Esophagus muscularis mucosa (tissue), 3 donors: ENCODE measurements at regions not wholly inside any gene's neighbourhood (a gene's known extent, or its start where the extent isn't known, plus 50 kb on each side); places are given as distances from the start of the nearest gene placed in this dataset.

Source experiments
- POLR2A ChIP-seq: fragments of 450-650 bp; IDR thresholded peaks from one replicate; pipeline ENCODE4 v1.6.1; 2017; ENCODE audit warnings: antibody characterized with exemption, moderate library complexity, mild to moderate bottlenecking, low read depth
- TF ChIP-seq, protein P1 (sequence below), 3 experiments: fragments of 200-600 bp in 2 of 3; fragments of 450-650 bp in 1 of 3; sonication (generic) in 2 of 3; IDR thresholded peaks; one replicate each; pipeline ENCODE4 v1.5.1; 2017 to 2019; ENCODE audit warnings: antibody characterized with exemption in 3 of 3, mild to moderate bottlenecking in 2 of 3, moderate library complexity in 1 of 3

DNA sequence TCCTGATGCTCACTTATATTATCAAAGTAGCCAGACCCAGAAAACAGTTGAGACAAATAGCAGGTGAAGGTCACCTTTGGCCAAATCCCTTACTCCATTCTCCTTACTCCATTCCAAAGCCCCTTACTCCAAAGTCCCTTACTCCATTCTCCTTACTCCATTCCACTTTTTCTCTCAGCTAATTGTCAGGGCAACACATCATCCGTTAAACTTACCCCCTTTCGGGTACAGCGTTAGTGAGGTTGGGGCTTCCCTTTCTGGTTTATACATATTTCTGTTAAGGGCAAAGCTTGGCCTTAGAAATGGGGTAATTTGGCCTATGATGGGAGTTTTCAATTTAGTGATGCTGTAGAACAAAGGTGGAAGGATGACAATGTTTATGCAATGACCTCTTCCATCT, 111.8 kb upstream of the CCND2 start:
- TF ChIP-seq, protein P1, sequence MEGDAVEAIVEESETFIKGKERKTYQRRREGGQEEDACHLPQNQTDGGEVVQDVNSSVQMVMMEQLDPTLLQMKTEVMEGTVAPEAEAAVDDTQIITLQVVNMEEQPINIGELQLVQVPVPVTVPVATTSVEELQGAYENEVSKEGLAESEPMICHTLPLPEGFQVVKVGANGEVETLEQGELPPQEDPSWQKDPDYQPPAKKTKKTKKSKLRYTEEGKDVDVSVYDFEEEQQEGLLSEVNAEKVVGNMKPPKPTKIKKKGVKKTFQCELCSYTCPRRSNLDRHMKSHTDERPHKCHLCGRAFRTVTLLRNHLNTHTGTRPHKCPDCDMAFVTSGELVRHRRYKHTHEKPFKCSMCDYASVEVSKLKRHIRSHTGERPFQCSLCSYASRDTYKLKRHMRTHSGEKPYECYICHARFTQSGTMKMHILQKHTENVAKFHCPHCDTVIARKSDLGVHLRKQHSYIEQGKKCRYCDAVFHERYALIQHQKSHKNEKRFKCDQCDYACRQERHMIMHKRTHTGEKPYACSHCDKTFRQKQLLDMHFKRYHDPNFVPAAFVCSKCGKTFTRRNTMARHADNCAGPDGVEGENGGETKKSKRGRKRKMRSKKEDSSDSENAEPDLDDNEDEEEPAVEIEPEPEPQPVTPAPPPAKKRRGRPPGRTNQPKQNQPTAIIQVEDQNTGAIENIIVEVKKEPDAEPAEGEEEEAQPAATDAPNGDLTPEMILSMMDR (IDR thresholded peaks at IDR 0.05) = no peak
- no peak for TF ChIP-seq POLR2A
